Gastroesophageal sphincter (tissue), 3 donors: ENCODE measurements at regions not wholly inside any gene's neighbourhood (a gene's known extent, or its start where the extent isn't known, plus 50 kb on each side); places are given as distances from the start of the nearest gene placed in this dataset.

Experiments used
- POLR2A ChIP-seq, 2 donors: fragments of 450-650 bp; IDR thresholded peaks; one replicate each; pipeline ENCODE4 v1.6.1; 2017; ENCODE audit warnings: antibody characterized with exemption in 2 of 2, mild to moderate bottlenecking in 2 of 2, moderate library complexity in 1 of 2
- TF ChIP-seq, protein P1 (sequence below), 4 experiments: fragments of 200-600 bp in 2 of 4; fragments of 450-650 bp in 2 of 4; sonication (generic) in 1 of 4; IDR thresholded peaks; one replicate each; pipeline ENCODE4 v1.5.1; 2017 to 2019; ENCODE audit warnings: antibody characterized with exemption in 4 of 4, mild to moderate bottlenecking in 2 of 4, moderate library complexity in 2 of 4

DNA sequence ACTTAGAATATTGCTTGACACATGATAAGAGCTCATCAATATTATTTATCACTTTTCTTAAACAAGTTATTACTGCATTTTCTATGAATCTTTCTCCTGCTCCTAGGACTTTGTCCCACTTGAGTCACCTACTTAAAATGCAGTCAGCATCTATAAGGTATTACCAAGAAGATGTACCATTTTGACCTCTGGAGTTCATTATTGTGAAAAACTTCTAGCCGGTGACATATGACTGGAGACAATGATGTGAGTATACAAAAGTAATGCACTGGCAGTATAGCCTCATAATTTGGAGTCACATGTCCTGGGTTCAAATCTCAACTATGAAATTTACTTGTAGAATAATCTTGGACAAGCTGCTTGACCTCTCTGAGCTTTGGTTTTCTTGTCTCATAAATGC is 278.5 kb downstream of the PLPP3 start:
- TF ChIP-seq, protein P1, sequence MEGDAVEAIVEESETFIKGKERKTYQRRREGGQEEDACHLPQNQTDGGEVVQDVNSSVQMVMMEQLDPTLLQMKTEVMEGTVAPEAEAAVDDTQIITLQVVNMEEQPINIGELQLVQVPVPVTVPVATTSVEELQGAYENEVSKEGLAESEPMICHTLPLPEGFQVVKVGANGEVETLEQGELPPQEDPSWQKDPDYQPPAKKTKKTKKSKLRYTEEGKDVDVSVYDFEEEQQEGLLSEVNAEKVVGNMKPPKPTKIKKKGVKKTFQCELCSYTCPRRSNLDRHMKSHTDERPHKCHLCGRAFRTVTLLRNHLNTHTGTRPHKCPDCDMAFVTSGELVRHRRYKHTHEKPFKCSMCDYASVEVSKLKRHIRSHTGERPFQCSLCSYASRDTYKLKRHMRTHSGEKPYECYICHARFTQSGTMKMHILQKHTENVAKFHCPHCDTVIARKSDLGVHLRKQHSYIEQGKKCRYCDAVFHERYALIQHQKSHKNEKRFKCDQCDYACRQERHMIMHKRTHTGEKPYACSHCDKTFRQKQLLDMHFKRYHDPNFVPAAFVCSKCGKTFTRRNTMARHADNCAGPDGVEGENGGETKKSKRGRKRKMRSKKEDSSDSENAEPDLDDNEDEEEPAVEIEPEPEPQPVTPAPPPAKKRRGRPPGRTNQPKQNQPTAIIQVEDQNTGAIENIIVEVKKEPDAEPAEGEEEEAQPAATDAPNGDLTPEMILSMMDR (IDR thresholded peaks at IDR 0.05): no peak
- no peak for TF ChIP-seq POLR2A (IDR thresholded peaks at IDR 0.05)
